GM21528 (cell line): ENCODE measurements at regions not wholly inside any gene's neighbourhood (a gene's known extent, or its start where the extent isn't known, plus 50 kb on each side); places are given as distances from the start of the nearest gene placed in this dataset.

Source experiments
- ATAC-seq: cut with Tn5 transposase; IDR thresholded peaks from one replicate; pipeline ENCODE4 v1.9.1; 2021; ENCODE audit warnings: mild to moderate bottlenecking, moderate library complexity; ENCODE audit not compliant: unreplicated experiment, low FRiP score

- no peak for ATAC-seq
These were observed 1226.8 kb upstream of the CITED2 start for GRCh38 chr6:140601021-140601808.

- ATAC-seq = no peak
These were observed 1225.5 kb upstream of the CITED2 start for GRCh38 chr6:140599916-140600315.

- ATAC-seq = no peak
These were observed 1222.7 kb upstream of the CITED2 start for GRCh38 chr6:140597181-140597580.

GRCh38 chr6:140594806-140595128 is 1220.3 kb upstream of the CITED2 start:
- ATAC-seq = no peak

- ATAC-seq = no peak
These were observed 1218.4 kb upstream of the CITED2 start for GRCh38 chr6:140592877-140593276.

- no peak for ATAC-seq
These were observed 1216.2 kb upstream of the CITED2 start for GRCh38 chr6:140590641-140591040.

- peak; percentile 83 for ATAC-seq
These were observed 1212.1 kb upstream of the CITED2 start for GRCh38 chr6:140586426-140587061.

- ATAC-seq = no peak
These were observed 1207.2 kb upstream of the CITED2 start for GRCh38 chr6:140581601-140582000.

GRCh38 chr6:140579918-140580317 is 1205.5 kb upstream of the CITED2 start:
- ATAC-seq = no peak

- no peak for ATAC-seq
These were observed 1201.6 kb upstream of the CITED2 start for GRCh38 chr6:140576004-140576555.

- ATAC-seq = no peak
These were observed 1198.4 kb upstream of the CITED2 start for GRCh38 chr6:140572867-140573266.

- no peak for ATAC-seq
These were observed 1197.7 kb upstream of the CITED2 start for GRCh38 chr6:140572129-140572528.

GRCh38 chr6:140571145-140571544 is 1196.7 kb upstream of the CITED2 start:
- ATAC-seq = no peak

GRCh38 chr6:140567466-140567865 is 1193.0 kb upstream of the CITED2 start:
- no peak for ATAC-seq

GRCh38 chr6:140566781-140567277 is 1192.4 kb upstream of the CITED2 start:
- no peak for ATAC-seq

- ATAC-seq = no peak
These were observed 1189.3 kb upstream of the CITED2 start for GRCh38 chr6:140563728-140564127.

- no peak for ATAC-seq
These were observed 1187.3 kb upstream of the CITED2 start for GRCh38 chr6:140561701-140562100.

- ATAC-seq = no peak
These were observed 1186.2 kb upstream of the CITED2 start for GRCh38 chr6:140560671-140561070.

GRCh38 chr6:140559458-140559857 is 1185.0 kb upstream of the CITED2 start:
- no peak for ATAC-seq

- ATAC-seq = no peak
These were observed 1180.0 kb upstream of the CITED2 start for GRCh38 chr6:140554421-140554820.

- no peak for ATAC-seq
These were observed 1173.9 kb upstream of the CITED2 start for GRCh38 chr6:140548366-140548765.

GRCh38 chr6:140546640-140547039 is 1172.2 kb upstream of the CITED2 start:
- ATAC-seq = no peak
